ENCODE measurements at regions not wholly inside any gene's neighbourhood (a gene's known extent, or its start where the extent isn't known, plus 50 kb on each side); places are given as distances from the start of the nearest gene placed in this dataset.

- no peaks in the 10 kb centered on the region for H3K79me2 ChIP-seq (ENCODE audit: control insufficient read depth, insufficient read depth, low read length)
- no peak overlapping the region for H2AFZ ChIP-seq (ENCODE audit: low read depth, low read length)
- no peaks in the 10 kb centered on the region for H3K9me3 ChIP-seq (replicated peaks; ENCODE audit: control insufficient read depth, insufficient read depth, low read length)
- TF ChIP-seq, protein P1, sequence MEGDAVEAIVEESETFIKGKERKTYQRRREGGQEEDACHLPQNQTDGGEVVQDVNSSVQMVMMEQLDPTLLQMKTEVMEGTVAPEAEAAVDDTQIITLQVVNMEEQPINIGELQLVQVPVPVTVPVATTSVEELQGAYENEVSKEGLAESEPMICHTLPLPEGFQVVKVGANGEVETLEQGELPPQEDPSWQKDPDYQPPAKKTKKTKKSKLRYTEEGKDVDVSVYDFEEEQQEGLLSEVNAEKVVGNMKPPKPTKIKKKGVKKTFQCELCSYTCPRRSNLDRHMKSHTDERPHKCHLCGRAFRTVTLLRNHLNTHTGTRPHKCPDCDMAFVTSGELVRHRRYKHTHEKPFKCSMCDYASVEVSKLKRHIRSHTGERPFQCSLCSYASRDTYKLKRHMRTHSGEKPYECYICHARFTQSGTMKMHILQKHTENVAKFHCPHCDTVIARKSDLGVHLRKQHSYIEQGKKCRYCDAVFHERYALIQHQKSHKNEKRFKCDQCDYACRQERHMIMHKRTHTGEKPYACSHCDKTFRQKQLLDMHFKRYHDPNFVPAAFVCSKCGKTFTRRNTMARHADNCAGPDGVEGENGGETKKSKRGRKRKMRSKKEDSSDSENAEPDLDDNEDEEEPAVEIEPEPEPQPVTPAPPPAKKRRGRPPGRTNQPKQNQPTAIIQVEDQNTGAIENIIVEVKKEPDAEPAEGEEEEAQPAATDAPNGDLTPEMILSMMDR (IDR thresholded peaks at IDR 0.05; ENCODE audit: extremely low read depth in 1 of 2, insufficient read depth in 1 of 2, low read depth in 1 of 2, low read length in 2 of 2): no peak
- no peak for TF ChIP-seq MYC (IDR thresholded peaks at IDR 0.05; ENCODE audit: low read depth, low read length)
- no peak for TF ChIP-seq GATA2 (IDR thresholded peaks at IDR 0.05; ENCODE audit: insufficient read depth, insufficient read length, low read depth, low read length)
- no peak for TF ChIP-seq JUN (IDR thresholded peaks at IDR 0.05; ENCODE audit: borderline replicate concordance, insufficient read depth, insufficient read length, low read depth)
- no peak for TF ChIP-seq FOS (IDR thresholded peaks at IDR 0.05; ENCODE audit: borderline replicate concordance, insufficient read depth, low read length)
- no peak for TF ChIP-seq EZH2 (IDR thresholded peaks at IDR 0.05; ENCODE audit: borderline replicate concordance, low read depth, low read length, severe bottlenecking)
- TF ChIP-seq MAX (IDR thresholded peaks at IDR 0.05; ENCODE audit: insufficient read depth, insufficient read length): no peak
- TF ChIP-seq POLR2AphosphoS5 (IDR thresholded peaks at IDR 0.05; ENCODE audit: insufficient read depth, low read depth, low read length): no peak
- TF ChIP-seq POLR2A (IDR thresholded peaks at IDR 0.05; ENCODE audit: low read depth, low read length): no peak
- no peak overlapping the region for H3K4me2 ChIP-seq (ENCODE audit: insufficient read depth, low read length)
- H3K27ac ChIP-seq (ENCODE audit: insufficient read depth, low read depth, low read length): no peak overlapping the region
- H3K4me1 ChIP-seq (ENCODE audit: control insufficient read depth, extremely low read depth, insufficient read depth, low read length): no peaks in the 10 kb centered on the region
- no TSS peak for BruUV-seq (replicated peaks)
- no peaks in the 10 kb centered on the region for H4K20me1 ChIP-seq (replicated peaks; ENCODE audit: control insufficient read depth, extremely low read depth, insufficient read depth, low read length)
- no peaks in the 10 kb centered on the region for H3K27me3 ChIP-seq (ENCODE audit: control insufficient read depth in 2 of 2, insufficient read depth in 2 of 2, low read length in 2 of 2)
- H3K9me1 ChIP-seq (replicated peaks; ENCODE audit: control insufficient read depth, extremely low read depth, insufficient read depth, low read length): no peaks in the 10 kb centered on the region
- CTCF ChIA-PET: no interaction called here
- dilution Hi-C loops (cut with MboI; ENCODE audit: extremely low pct_ligation_motif_present, low sequenced_read_pairs) (no loop called here), intact Hi-C loops (cut with micrococcal nuclease) (no loop called here)
- no peak overlapping the region for H3K4me3 ChIP-seq (replicated peaks in 1 of 3; ENCODE audit: insufficient read depth in 1 of 3, low read depth in 1 of 3, low read length in 3 of 3)
- no peak overlapping the region for H3K9ac ChIP-seq (replicated peaks; ENCODE audit: extremely low read depth, insufficient read depth, low read length)
- POLR2A ChIA-PET: no interaction called here
- no peaks in the 10 kb centered on the region for H3K36me3 ChIP-seq (ENCODE audit: control insufficient read depth in 2 of 2, extremely low read depth in 1 of 2, insufficient read depth in 2 of 2, low read length in 2 of 2)
- DNase-seq (ENCODE audit: low read depth, low spot score) (no peak), FAIRE-seq (no peak)
These were observed 180.4 kb upstream of the GLRA1 start for GRCh38 chr5:152105085-152105484.

Measured in endothelial cell of umbilical vein (primary cell).